ENCODE measurements at regions not wholly inside any gene's neighbourhood (a gene's known extent, or its start where the extent isn't known, plus 50 kb on each side); places are given as distances from the start of the nearest gene placed in this dataset.

DNA sequence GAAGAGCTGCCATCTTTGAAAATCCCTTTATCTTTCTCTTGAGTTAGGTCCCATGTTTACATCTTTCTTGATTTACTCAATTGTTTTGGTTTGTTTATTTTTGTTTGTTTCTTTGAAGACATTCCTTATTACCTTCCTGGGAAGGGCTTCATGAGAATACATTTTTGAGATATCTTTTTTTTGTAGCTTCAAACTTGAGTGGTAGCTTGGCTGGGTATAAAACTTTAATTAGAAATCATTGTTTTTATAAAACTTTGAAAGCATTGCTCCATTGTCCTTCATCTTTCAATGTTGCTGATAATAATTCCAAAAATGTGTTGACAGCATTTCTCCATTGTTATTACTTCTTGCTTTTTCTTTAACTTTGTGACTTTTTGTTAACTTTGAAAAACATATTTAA is 145.9 kb upstream of the RBMS1 start:
- no peak for TF ChIP-seq GATA3 (IDR thresholded peaks at IDR 0.05; ENCODE audit: low read depth, low read length)
- no peak for TF ChIP-seq GATA2 (IDR thresholded peaks at IDR 0.05; ENCODE audit: low read depth, low read length)

DNA sequence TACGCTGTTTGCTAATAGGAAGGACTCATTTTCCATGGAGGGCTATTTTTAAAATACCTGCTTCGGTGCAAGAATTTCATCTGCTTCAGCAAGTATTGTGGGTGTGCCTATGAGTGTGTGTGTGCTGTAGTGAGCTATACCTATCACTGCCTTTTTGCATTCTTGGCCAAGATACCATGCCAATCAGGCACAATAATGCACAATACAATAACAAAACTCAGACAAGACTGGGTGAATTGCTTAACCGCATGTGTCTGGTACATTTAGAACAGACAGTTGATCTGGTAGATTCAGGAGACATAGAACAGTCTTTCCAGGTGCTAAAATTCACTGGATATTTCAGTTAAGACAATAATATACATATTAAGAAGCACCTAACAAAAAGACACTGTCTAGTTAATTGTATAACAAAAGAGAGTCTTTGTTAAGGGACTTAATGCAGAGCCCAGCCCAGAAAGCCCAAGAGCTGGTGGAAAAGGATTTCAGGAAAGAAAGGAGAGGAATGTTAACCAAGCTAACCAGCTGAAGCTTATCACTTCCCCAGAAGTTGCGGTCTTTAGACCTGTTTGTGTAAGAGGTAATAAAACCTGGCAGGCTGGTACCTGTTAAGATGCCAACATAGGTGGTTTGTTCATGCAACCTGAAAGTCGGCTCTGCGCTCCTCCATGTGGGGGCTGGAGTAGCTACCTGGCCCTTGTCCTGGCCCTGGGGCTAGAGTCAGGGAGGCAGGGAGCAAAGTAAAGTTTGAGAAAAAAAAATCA is 153.3 kb upstream of the RBMS1 start:
- no peak for TF ChIP-seq GATA2 (IDR thresholded peaks at IDR 0.05; ENCODE audit: low read depth, low read length)
- no peak for TF ChIP-seq GATA3 (IDR thresholded peaks at IDR 0.05; ENCODE audit: low read depth, low read length)

DNA sequence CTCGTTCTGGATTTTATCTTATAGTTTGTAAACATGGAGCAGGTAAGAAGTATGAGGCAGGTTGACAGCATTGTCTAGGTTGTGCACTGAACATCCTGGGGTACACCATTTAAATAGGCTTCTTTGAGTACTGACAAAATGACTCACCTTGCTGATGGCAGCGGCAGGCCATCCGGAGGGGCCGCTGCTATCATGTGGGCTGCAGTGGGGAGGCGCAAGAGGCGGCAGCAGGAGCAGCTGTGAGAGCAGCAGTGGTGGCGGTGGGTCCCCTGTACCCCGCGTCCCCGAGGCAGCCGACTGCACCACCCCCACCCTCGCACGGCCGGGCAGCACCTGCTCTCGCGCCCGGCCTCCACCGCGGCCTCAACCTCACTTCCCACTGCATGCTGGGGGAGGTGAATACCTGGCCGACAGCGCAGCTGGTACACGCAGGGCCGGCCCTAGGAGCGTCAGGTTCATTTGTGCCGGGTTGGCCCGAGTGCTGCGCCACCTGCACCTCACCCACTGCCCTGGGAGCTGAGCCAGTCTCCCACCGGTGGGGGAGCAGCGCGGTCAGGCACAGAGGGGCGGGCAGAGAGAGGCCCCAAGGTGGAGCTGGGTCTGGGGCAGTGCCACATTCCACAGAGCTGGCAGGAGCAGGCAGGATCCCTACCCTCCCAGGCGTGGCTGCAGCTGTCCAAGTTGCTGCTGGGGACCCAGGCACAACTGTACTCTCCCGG is 154.5 kb upstream of the RBMS1 start:
- TF ChIP-seq GATA2 (IDR thresholded peaks at IDR 0.05; ENCODE audit: low read depth, low read length) (no peak), GATA3 (IDR thresholded peaks at IDR 0.05; ENCODE audit: low read depth, low read length) (no peak)

DNA sequence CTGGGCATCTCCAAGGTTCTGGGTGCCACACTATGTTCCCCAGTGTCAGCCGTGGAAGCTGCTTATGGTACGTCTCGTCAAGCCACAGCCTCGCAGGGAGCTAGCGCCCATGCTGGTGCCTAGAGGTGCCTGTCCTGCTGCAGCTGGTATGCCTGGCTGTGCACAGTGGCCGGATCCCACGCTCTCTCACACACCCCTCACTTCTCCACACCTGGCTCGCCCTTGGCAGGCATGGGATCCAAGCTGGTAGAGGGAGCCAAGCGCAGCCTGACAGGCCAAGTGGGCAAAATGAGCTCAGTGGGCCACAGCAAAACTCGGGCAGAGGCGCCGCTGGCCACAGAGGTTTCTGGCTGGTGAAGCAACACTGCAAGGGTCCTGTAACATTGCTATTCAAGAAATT is 156.1 kb upstream of the RBMS1 start:
- TF ChIP-seq GATA3 (IDR thresholded peaks at IDR 0.05; ENCODE audit: low read depth, low read length) (no peak), GATA2 (IDR thresholded peaks at IDR 0.05; ENCODE audit: low read depth, low read length) (no peak)

DNA sequence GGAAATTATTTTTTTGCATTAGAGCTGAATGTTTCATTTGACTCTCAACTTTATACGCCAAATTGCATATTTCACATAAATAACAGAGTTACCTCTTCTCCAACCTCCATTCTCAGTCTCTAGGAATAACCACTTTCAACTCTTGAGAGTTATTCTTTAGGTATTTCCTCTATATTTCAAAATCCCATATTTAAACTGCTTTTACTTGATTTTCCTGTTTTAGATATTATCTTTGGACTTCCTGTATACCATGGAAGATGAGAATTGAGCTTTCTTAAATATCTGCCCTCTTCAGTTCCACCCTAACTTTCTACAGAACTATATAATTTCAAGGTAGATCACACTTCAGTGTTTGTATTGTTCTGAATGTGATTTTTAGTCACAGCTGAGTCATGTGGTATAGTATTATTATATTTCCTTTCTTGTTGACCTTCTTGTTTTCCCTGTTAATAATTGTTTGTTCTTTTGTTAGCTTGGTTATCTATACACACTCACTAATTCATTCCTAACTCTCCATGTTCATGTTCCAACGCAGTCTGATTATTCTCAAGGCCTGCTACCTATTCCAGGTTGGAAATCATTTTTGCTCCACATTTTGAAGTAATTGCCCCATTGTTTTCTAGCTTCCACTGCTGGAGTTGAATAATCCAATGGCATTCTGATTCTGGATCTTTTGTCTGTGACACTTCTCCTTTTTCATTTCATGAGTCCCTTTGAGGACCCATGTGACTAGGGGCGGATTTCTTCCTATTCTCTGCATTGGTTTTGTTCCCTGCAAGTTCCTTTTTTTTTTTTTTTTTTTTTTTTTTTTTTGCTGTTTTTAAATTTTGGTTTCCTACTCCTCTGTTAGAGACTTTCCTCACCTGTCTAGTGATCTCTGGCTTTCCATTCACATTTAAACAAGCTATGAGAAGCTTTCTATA is 156.8 kb upstream of the RBMS1 start:
- TF ChIP-seq GATA3 (IDR thresholded peaks at IDR 0.05; ENCODE audit: low read depth, low read length) (no peak), GATA2 (IDR thresholded peaks at IDR 0.05; ENCODE audit: low read depth, low read length) (no peak)

DNA sequence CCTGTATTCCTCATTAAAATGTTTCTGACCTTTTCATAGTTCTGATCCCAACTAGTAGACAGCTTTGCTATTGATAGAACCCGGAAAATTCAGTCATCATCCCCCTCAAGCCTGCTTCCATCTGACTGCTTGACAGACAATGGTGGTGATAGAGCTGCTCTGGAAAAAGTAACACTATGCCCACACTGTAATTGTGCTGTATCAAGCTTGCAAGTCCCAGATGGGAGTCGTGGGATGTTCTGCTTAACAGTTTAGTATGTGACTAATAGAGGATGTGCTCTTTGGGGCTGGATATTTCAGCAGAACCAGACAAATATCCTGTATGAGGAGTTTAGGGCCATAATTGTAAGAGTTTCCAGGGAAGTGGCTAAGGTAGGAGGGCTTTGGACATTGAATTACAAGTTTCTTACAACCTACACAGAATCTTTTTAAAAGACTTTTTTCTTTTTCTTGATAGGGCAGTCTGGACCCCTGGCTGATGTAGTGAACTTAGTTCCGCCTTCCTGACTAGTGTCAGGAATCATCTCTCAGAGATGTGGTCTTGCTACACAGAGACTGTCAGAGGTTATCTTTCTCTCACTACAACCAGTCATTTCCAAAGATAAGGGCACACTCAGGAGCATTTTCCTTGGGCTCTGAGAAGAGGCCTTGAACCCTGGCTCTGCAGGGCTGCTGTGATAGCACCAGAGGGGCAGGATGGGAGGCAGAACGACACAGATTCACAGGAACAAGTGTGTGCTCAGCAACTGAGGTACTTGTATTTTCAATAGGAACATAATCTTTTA is 158.0 kb upstream of the RBMS1 start:
- TF ChIP-seq GATA3 (IDR thresholded peaks at IDR 0.05; ENCODE audit: low read depth, low read length), result no peak
- no peak for TF ChIP-seq GATA2 (IDR thresholded peaks at IDR 0.05; ENCODE audit: low read depth, low read length)

DNA sequence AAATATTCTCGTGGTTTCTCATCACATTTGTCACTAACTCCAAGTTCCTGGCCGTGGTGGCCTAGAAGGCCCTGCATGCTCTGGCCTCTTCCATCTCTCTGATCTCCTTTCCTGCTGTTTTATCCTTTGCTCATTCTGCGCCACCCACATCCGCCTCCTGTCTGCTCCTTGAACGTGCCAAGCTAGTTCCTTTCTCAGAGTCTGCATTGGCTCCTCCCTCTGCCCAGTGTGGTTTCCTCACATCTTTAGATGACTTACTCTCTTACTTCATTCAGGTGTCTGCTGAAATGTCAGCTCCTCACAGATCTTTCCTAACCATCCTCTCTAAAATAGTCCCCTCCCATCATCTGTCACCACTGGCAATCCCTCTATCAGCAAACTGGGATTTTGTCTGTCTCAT is 158.6 kb upstream of the RBMS1 start:
- no peak for TF ChIP-seq GATA2 (IDR thresholded peaks at IDR 0.05; ENCODE audit: low read depth, low read length)
- no peak for TF ChIP-seq GATA3 (IDR thresholded peaks at IDR 0.05; ENCODE audit: low read depth, low read length)

DNA sequence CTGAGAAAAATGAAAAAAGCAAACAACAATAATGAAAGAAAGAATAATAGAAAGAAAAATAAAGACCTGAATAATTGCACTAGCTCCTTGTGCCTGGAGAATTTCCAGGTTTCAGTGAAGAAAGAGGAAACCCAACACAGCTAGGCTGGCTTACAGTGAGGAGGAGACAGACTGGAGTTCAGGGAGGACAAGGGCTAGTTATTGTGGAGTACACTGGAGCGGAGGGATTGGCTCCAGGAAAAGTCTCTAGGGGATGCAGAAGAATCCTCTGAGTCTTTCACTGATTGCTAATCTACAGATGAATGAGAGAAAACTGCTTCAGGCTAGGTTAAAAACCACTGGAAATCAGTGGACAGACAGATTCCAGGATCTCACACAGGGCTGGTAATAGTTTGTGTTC is 163.6 kb upstream of the RBMS1 start:
- no peak for TF ChIP-seq GATA2 (IDR thresholded peaks at IDR 0.05; ENCODE audit: low read depth, low read length)
- no peak for TF ChIP-seq GATA3 (IDR thresholded peaks at IDR 0.05; ENCODE audit: low read depth, low read length)

DNA sequence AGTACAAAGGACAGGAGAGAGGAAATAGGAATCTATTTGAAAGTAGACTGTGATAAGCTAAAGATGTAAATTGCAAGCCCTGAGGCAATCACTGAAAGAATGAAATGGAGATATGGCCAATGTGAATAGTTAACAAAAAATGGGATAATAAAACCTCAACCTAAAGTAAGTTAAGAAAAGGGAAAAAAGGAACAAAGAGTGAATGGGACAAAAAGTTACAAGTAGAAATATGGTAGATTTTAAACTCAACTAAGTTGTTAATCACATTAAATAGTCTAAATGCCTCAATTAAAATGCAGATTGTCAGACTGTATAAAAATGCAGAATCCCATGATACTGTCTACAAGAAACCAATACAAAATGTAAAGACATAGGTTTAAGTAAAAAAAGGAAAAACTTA is 165.2 kb upstream of the RBMS1 start:
- no peak for TF ChIP-seq GATA2 (IDR thresholded peaks at IDR 0.05; ENCODE audit: low read depth, low read length)
- TF ChIP-seq GATA3 (IDR thresholded peaks at IDR 0.05; ENCODE audit: low read depth, low read length), result no peak

DNA sequence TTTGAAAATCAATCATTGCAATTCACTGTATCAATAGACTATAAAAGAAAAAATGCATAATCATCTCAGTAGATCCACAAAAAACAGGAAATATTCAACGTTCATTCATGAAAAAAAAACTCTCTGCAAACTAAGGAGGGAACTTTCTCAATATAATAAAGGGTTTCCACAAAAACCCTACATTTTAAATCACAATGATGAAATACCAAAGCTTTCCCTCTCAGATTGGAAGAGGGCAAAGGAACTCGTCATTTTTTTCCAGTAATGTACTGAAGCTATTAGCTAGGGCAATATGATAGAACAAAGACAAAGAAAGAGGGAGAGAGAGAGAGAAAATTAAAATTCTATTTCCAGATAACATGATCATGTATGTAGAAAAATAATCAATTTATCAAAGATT is 167.1 kb upstream of the RBMS1 start:
- no peak for TF ChIP-seq GATA2 (IDR thresholded peaks at IDR 0.05; ENCODE audit: low read depth, low read length)
- TF ChIP-seq GATA3 (IDR thresholded peaks at IDR 0.05; ENCODE audit: low read depth, low read length), result no peak

DNA sequence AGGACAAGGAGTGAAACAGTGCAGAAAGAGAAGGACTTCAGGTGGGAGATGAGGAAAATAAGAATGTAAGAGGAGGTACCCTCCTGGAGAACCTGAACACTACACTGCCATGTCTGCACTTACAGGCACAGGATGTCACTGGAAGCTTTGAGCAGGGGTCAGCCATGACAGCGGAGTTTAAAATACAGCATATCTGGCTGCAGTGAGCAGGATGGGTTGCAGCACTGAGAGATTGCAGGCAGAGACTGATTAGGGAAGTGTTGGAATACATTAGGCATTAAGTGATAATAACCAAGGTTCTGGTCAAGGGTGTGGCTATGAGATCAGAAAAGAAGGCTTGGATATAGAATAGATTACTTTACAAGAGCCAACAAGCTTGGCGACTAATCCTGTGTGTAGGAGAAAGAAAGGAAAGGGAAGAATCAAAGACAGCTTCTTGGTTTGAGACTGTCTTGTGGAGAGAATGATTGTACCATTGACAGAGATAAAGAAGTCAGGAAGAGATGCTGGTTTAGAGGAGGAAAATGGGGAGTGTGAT is 171.1 kb upstream of the RBMS1 start:
- TF ChIP-seq GATA3 (IDR thresholded peaks at IDR 0.05; ENCODE audit: low read depth, low read length) (no peak), GATA2 (IDR thresholded peaks at IDR 0.05; ENCODE audit: low read depth, low read length) (no peak)

DNA sequence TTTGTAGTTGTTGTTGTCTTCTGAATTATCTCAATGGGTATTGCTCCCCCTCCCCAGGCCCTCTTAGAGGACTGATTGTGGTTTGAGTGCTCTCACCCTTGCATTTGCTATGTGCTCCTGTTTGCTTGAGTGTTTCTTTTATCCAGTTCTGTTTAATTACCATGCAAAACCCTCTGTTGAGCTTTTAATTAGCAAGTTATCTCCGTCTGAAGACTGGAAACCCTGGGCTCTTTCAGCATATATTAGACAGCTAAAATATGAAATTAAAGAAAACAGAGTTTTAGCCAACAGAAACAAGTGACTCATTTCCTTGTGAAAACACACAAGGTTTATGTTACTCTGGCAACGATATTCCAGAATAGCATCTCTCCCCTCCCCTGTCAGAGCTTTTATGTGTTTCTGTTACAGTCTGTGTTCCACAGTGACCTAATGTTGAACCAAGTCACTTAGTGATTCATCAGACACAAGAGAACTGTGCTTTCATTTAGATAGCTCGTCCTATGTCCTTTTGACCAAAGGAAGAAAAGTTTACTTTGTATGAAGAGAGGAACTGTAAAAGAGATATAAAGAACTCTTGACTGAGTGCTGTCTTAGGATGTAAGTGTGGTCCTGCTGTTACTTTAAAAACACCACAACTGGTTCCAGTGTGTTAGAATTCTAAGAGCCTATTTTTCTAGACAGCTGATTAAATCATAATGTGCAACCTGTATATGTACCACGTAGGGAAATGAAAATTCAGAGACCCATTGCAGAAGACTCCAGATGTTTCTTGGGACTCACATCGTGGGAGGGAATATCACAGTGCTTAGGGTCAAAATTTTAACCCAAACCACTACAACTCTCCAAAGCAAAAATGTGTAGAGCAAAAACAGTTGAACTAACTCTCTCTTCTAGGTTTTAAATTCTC is 172.8 kb upstream of the RBMS1 start:
- TF ChIP-seq GATA2 (IDR thresholded peaks at IDR 0.05; ENCODE audit: low read depth, low read length) (no peak), GATA3 (IDR thresholded peaks at IDR 0.05; ENCODE audit: low read depth, low read length) (no peak)
